SHP77 treated with DMSO at 0.1 percent for 48 hours (cell line): ENCODE measurements at regions not wholly inside any gene's neighbourhood (a gene's known extent, or its start where the extent isn't known, plus 50 kb on each side); places are given as distances from the start of the nearest gene placed in this dataset.
"Not testable (repeated sequence)": the region's sequence is repeated elsewhere in the genome, so short reads cannot be mapped to it uniquely, and the experiment has no call there.

Source experiments
- DNase-seq: peaks from one replicate; lab custom pipeline; 2025; lab: John Stamatoyannopoulos, UW

GRCh38 chr1:112099979-112100378 lies 110.5 kb upstream of the KCND3 start:
- DNase-seq, result no peak

GRCh38 chr1:112105557-112105956 lies 116.1 kb upstream of the KCND3 start:
- no peak for DNase-seq

- no peak for DNase-seq
Measured at GRCh38 chr1:112110031-112110430, 120.6 kb upstream of the KCND3 start.

GRCh38 chr1:112111734-112112133 lies 122.3 kb upstream of the KCND3 start:
- no peak for DNase-seq

DNA sequence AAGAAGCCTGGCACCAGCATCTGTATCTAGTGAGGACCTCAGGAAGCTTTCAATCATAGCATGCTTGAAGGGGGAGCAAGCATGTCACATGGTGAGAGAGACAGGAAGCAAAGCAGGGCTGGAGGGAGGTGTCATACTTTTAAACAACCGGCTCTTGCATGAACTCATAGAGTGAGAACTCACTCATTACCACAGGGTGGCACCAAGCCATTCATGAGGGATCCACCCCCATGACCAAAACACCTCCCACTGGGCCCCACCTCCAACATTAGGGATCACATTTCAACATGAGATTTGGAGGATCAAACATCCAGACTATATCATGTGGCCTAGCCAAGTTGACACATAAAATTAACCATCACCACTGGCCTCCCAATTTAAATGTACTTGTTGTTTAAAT lies 125.1 kb upstream of the KCND3 start:
- DNase-seq, result no peak

GRCh38 chr1:112126598-112126997 lies 137.1 kb upstream of the KCND3 start:
- DNase-seq, result no peak

DNA sequence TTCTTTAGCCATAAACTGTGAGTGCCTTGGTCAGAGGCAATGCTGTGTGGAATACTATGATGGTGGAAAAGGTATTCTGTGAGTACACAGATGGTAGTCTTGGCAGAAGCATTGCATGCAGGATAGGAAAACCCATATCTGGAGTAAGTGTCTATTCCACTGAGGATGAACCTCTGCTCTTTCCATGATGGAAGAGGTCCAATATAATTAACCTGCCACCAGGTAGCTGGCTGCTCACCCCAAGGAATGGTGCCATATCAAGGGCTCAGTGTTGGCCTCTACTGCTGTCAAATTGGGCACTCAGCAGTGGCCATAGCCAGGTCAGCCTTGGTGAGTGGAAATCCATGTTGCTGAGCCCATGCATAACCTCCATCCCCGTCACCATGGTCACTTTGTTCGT lies 138.1 kb upstream of the KCND3 start:
- not testable (repeated sequence) for DNase-seq

DNA sequence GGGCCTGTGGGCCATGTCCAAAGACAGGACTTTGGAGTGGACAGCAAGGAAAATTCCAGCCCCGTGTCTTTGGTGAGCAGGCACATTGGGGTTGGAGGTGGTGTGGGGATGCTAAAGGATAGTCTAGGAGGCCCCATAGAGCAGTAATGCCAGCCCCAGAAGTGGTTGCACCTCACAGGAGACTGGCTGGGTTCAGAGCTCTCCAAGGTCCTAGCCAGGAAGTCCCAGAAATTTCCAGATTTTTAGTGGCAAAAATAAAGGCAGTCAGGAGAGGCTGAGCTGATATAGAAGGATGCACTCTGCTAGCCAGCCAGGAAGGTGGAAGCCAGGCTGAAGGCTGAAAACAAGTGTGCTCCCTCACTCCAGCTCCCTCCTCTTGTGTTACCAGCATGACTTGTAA lies 144.0 kb upstream of the KCND3 start:
- DNase-seq, result no peak

DNA sequence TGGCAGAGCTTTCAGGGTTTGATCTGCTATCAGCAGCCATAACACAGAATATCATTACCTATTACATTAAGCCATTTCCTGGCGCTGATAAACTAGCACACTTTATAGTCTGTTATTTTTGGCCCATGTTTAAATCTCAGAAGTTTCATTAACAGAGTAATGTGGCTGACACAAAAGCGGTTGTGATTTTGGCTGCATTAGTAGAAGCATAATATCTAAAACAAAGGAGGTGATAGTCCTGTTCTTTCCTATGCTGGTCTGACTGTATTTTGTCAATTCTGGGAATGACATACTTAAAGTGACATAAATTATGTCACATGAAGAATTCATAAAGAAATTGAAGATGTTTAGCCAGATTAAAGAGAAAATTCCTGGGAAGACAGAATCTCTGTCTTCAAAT lies 151.3 kb upstream of the KCND3 start:
- DNase-seq, result no peak

DNA sequence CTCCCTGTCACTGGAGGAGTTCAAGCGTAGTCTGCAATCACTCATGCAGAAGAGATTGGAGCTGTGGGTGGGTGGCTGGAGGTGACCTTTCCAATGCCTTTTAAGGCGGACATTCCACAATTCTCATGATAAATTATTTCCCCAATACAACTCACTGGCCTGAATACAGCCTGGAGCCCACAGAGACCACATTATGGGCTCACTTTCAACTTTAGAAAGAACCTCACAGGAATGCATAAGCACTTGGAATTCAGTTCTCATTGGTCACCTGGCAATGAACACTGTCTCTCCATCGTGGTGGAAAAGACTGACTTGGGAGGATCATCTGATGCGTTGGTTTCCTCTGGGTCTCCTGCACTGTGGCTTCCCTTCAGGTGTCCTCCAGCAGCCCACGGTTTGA lies 151.8 kb upstream of the KCND3 start:
- DNase-seq, result no peak

- DNase-seq, result no peak
Measured at GRCh38 chr1:112141923-112142322, 152.5 kb upstream of the KCND3 start.

GRCh38 chr1:112143871-112144441 lies 154.5 kb upstream of the KCND3 start:
- no peak for DNase-seq

- no peak for DNase-seq
Measured at GRCh38 chr1:112144733-112145426, 155.4 kb upstream of the KCND3 start.

DNA sequence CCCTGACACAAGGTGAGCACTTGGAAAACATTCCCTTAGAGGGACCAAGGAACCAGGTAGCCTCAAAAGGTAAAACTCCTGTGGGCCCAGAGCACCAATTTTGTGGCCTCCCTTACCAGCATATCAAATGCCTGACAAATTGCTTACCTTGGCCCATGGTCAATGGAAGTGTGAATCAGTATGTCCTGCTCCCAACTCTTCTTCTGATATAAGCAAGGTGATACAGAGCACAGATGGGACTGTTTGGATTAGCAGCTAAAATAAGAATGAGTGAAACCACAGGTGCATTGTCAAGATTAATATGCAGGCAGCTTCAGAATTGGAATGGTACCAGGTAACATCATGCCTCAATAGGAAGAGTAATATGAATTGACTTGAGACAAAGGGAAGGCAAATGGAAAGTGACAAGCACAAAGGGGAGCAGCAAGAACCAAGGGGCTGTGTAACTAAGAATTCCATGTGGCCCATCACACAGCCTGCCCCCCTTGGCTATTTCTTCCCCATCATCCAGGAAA lies 156.8 kb upstream of the KCND3 start:
- DNase-seq, result no peak

GRCh38 chr1:112160214-112160613 lies 170.7 kb upstream of the KCND3 start:
- DNase-seq, result not testable (repeated sequence)

DNA sequence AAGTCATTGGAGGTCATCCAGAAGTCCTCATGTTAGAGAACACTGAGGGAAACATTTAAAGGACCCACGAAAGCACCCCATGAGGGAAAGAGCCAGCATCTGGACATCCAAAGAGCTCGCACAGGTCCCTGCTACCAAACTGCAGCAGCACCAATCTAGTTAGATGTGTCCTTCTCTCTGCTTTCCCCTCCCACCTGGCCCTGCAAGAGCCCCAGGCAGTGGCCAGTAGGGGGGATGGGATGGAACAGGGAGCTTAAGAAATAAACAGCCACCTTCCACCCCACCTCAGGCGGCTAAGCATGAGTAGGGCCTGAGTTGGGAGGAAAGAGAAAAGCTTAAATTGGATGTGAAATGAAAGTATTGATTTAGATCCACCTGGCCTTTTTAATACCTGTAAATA lies 175.9 kb upstream of the KCND3 start:
- no peak for DNase-seq

GRCh38 chr1:112169517-112169916 lies 180.0 kb upstream of the KCND3 start:
- no peak for DNase-seq

DNA sequence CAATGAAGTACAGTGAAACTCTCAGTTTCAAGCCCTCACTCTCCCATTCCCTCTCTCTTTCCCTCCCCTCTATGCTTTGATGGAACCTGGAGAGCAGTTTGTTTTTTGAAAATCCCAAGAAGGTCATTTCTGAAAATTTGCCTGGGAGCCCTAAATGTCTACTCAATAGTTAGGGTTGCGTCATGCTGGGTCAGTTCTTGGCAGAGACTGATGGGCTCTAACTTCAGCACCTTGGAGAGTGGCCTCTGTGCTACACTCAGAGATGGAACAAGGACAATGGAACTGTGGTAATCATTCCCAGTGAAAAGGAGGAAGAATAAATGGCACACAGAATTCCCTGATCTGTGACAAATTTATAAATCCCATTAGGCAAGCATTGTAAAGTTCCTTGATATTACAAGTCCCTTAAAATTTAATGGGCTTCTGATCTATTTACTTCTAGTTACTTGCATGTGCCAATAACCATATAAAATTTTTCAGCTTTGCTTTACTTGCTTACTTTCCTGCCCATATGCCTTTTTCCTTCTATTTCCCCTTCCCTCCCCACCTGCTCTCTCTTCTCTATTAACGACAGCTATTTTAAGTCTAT lies 182.9 kb upstream of the KCND3 start:
- DNase-seq, result no peak

- no peak for DNase-seq
Measured at GRCh38 chr1:112177314-112177713, 187.8 kb upstream of the KCND3 start.

- no peak for DNase-seq
Measured at GRCh38 chr1:112188611-112189010, 199.1 kb upstream of the KCND3 start.

- DNase-seq, result no peak
Measured at GRCh38 chr1:112196008-112196588, 199.9 kb upstream of the CTTNBP2NL start.

GRCh38 chr1:112196731-112197130 lies 199.3 kb upstream of the CTTNBP2NL start:
- DNase-seq, result no peak

DNA sequence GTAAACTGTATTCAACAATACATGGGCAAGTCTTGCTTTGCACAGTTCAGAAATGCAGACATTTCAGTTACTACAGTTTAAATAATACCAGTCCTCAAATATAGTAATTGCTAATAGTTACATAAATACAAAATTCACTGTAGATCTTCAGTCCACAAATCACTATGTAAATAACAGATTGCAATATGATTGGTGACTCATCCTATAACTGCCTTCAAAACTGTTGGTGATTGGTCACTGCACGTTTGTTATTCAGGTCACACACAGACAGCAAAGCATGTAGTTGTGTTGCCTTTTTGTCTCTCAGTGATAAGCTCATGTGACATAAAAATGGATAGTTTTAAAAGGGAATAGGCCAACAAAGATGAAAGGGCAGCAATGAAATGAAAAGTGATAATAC lies 186.5 kb upstream of the CTTNBP2NL start:
- DNase-seq, result no peak
